HG02642 (cell line): ENCODE measurements at regions not wholly inside any gene's neighbourhood (a gene's known extent, or its start where the extent isn't known, plus 50 kb on each side); places are given as distances from the start of the nearest gene placed in this dataset.

Experiments used
- ATAC-seq: cut with Tn5 transposase; IDR thresholded peaks from one replicate; pipeline ENCODE4 v1.9.1; 2021; ENCODE audit warnings: mild to moderate bottlenecking; ENCODE audit not compliant: unreplicated experiment, poor library complexity

- ATAC-seq: no peak
Measured at GRCh38 chr11:76298255-76298654, 82.7 kb downstream of the THAP12 start.

GRCh38 chr11:76296731-76297542 is 84.0 kb downstream of the THAP12 start:
- ATAC-seq: no peak

GRCh38 chr11:76293189-76293631 is 86.9 kb upstream of the WNT11 start:
- ATAC-seq: peak; percentile 60

GRCh38 chr11:76292583-76293188 is 86.4 kb upstream of the WNT11 start:
- no peak for ATAC-seq

GRCh38 chr11:76291576-76292526 is 85.5 kb upstream of the WNT11 start:
- ATAC-seq: no peak

GRCh38 chr11:76288166-76288980 is 82.1 kb upstream of the WNT11 start:
- no peak for ATAC-seq

GRCh38 chr11:76287227-76287626 is 80.9 kb upstream of the WNT11 start:
- ATAC-seq: no peak

- no peak for ATAC-seq
Measured at GRCh38 chr11:76285397-76286104, 79.2 kb upstream of the WNT11 start.

GRCh38 chr11:76284161-76284560 is 77.9 kb upstream of the WNT11 start:
- ATAC-seq: no peak

GRCh38 chr11:76282811-76283595 is 76.7 kb upstream of the WNT11 start:
- no peak for ATAC-seq

GRCh38 chr11:76282172-76282571 is 75.9 kb upstream of the WNT11 start:
- no peak for ATAC-seq

GRCh38 chr11:76281558-76281906 is 75.2 kb upstream of the WNT11 start:
- no peak for ATAC-seq

GRCh38 chr11:76280882-76281557 is 74.7 kb upstream of the WNT11 start:
- no peak for ATAC-seq

- no peak for ATAC-seq
Measured at GRCh38 chr11:76280151-76280881, 74.0 kb upstream of the WNT11 start.

GRCh38 chr11:76279646-76280045 is 73.3 kb upstream of the WNT11 start:
- ATAC-seq: no peak

- no peak for ATAC-seq
Measured at GRCh38 chr11:76279038-76279437, 72.7 kb upstream of the WNT11 start.

GRCh38 chr11:76278526-76278925 is 72.2 kb upstream of the WNT11 start:
- no peak for ATAC-seq
